H1 (cell line): ENCODE measurements at regions not wholly inside any gene's neighbourhood (a gene's known extent, or its start where the extent isn't known, plus 50 kb on each side); places are given as distances from the start of the nearest gene placed in this dataset.

Experiments used
- CTCF ChIA-PET: fragments of 300-600 bp; sonication (Branson Sonifier 250); formaldehyde crosslinking; loops from one replicate; lab custom pipeline; 2021; ENCODE audit not compliant: partially characterized antibody; lab: Charles Lee
- POLR2A ChIA-PET: fragments of 300-600 bp; sonication (Branson Sonifier 250); formaldehyde crosslinking; loops from one replicate; lab custom pipeline; 2021; ENCODE audit warnings: inconsistent platforms; ENCODE audit not compliant: partially characterized antibody; lab: Charles Lee
- DNase-seq, 2 experiments: peaks; one replicate each; pipeline versions ENCODE4 v3.0.0 to v3.0.0-alpha.2; 2010 to 2022; ENCODE audit warnings: low spot score in 2 of 2, low read depth in 1 of 2, mixed read lengths in 1 of 2
- FAIRE-seq: peaks from 2 replicates; lab custom pipeline; 2011; peaks lifted over from hg19 to GRCh38; lab: Jason Lieb, UNC
- H2AFZ ChIP-seq: 2 replicates; pipeline ENCODE4 v1.8.1; 2012; ENCODE audit warnings: low read length, inconsistent platforms
- H2AK5ac ChIP-seq: 2 replicates; pipeline ENCODE4 v1.6.1; 2013; ENCODE audit warnings: low read depth, low read length
- H2BK120ac ChIP-seq: replicated peaks from 2 replicates; pipeline ENCODE3; 2013; ENCODE audit warnings: low read depth, low read length, inconsistent platforms
- H2BK12ac ChIP-seq: 2 replicates; pipeline ENCODE4 v1.6.1; 2013; ENCODE audit warnings: low read depth, low read length
- H2BK15ac ChIP-seq: 2 replicates; pipeline ENCODE4 v1.6.1; 2013; ENCODE audit warnings: low read length
- H2BK20ac ChIP-seq: 2 replicates; pipeline ENCODE4 v1.6.1; 2013; ENCODE audit warnings: low read length
- H2BK5ac ChIP-seq: 2 replicates; pipeline ENCODE4 v1.6.1; 2013; ENCODE audit warnings: low read depth, low read length
- H3K14ac ChIP-seq: 2 replicates; pipeline ENCODE4 v1.6.1; 2013; ENCODE audit warnings: inconsistent platforms; ENCODE audit not compliant: insufficient read length
- H3K18ac ChIP-seq: 2 replicates; pipeline ENCODE4 v1.6.1; 2013; ENCODE audit warnings: low read length; ENCODE audit errors: extremely low read depth
- H3K23ac ChIP-seq: 2 replicates; pipeline ENCODE4 v1.6.1; 2013; ENCODE audit warnings: inconsistent platforms; ENCODE audit not compliant: insufficient read length
- H3K23me2 ChIP-seq: 2 replicates; pipeline ENCODE4 v1.6.1; 2013; ENCODE audit warnings: low read depth, low read length
- H3K27ac ChIP-seq: 2 replicates; pipeline ENCODE4 v1.6.1; 2011; ENCODE audit warnings: low read depth, low read length, inconsistent platforms
- H3K27me3 ChIP-seq, 4 experiments: replicated peaks in 1 of 4; 1 replicate in 1 of 4; 2 replicates in 3 of 4; pipeline versions ENCODE4 v1.6.1 to v1.8.1; 2011 to 2013; ENCODE audit warnings: low read length in 3 of 4, mild to moderate bottlenecking in 3 of 4, inconsistent platforms in 2 of 4, mixed read lengths in 2 of 4, moderate library complexity in 1 of 4; ENCODE audit not compliant: control insufficient read depth in 3 of 4, insufficient read depth in 3 of 4; ENCODE audit errors: extremely low read depth in 1 of 4
- H3K36me3 ChIP-seq, 4 experiments: 2 replicates each; pipeline versions ENCODE4 v1.6.1 to v1.8.1; 2011 to 2013; ENCODE audit warnings: mild to moderate bottlenecking in 4 of 4, low read length in 3 of 4, moderate library complexity in 2 of 4, control low read depth in 1 of 4, inconsistent platforms in 1 of 4; ENCODE audit not compliant: insufficient read depth in 4 of 4, control insufficient read depth in 2 of 4
- H3K4ac ChIP-seq: replicated peaks from 2 replicates; pipeline ENCODE3; 2013; ENCODE audit warnings: low read length, low read depth, mixed read lengths, inconsistent platforms; ENCODE audit not compliant: insufficient read length
- H3K4me1 ChIP-seq, 4 experiments: replicated peaks in 1 of 4; 1 replicate in 1 of 4; 2 replicates in 3 of 4; pipeline versions ENCODE4 v1.6.1 to v1.8.1; 2011 to 2013; ENCODE audit warnings: low read length in 3 of 4, inconsistent platforms in 2 of 4, mixed read lengths in 1 of 4; ENCODE audit not compliant: insufficient read depth in 4 of 4, control insufficient read depth in 3 of 4
- H3K4me2 ChIP-seq, 2 experiments: 2 replicates each; pipeline versions ENCODE4 v1.6.1 to v1.8.1; 2011 to 2013; ENCODE audit warnings: low read depth in 2 of 2, low read length in 2 of 2, control low read depth in 1 of 2, inconsistent platforms in 1 of 2, mild to moderate bottlenecking in 1 of 2; ENCODE audit not compliant: insufficient read depth in 1 of 2
- H3K4me3 ChIP-seq, 4 experiments: fragments of 200-600, 300-600 bp in 1 of 4; sonication (generic), shearing (Covaris generic), sonication (Bioruptor Twin) in 1 of 4; 2 replicates each; pipeline versions ENCODE4 v1.5.1 to v1.8.1; 2011 to 2016; ENCODE audit warnings: low read length in 4 of 4, low read depth in 3 of 4, control low read depth in 2 of 4, inconsistent platforms in 2 of 4, mild to moderate bottlenecking in 2 of 4, mixed read lengths in 1 of 4, moderate library complexity in 1 of 4; ENCODE audit not compliant: insufficient read depth in 2 of 4; ENCODE audit errors: extremely low read depth in 1 of 4
- H3K56ac ChIP-seq: replicated peaks from 2 replicates; pipeline ENCODE3; 2013; ENCODE audit warnings: low read depth, mild to moderate bottlenecking, mixed read lengths, low read length, inconsistent platforms; ENCODE audit not compliant: insufficient read length
- H3K79me1 ChIP-seq: 2 replicates; pipeline ENCODE4 v1.6.1; 2013; ENCODE audit warnings: low read depth, low read length, control low read depth
- H3K79me2 ChIP-seq, 2 experiments: 2 replicates each; pipeline versions ENCODE4 v1.6.1 to v1.8.1; 2012 to 2013; ENCODE audit warnings: low read length in 2 of 2, mild to moderate bottlenecking in 2 of 2, inconsistent platforms in 1 of 2; ENCODE audit not compliant: insufficient read depth in 2 of 2, control insufficient read depth in 1 of 2
- H3K9ac ChIP-seq, 4 experiments: replicated peaks in 1 of 4; 1 replicate in 1 of 4; 2 replicates in 3 of 4; pipeline versions ENCODE4 v1.6.1 to v1.8.1; 2011 to 2013; ENCODE audit warnings: low read depth in 3 of 4, low read length in 3 of 4, control low read depth in 2 of 4, mild to moderate bottlenecking in 2 of 4, moderate library complexity in 2 of 4, inconsistent platforms in 1 of 4; ENCODE audit errors: extremely low read depth in 1 of 4
- H3K9me3 ChIP-seq, 2 experiments: 2 replicates each; pipeline versions ENCODE4 v1.6.1 to v1.8.1; 2012 to 2013; ENCODE audit warnings: mild to moderate bottlenecking in 2 of 2, moderate library complexity in 2 of 2, control low read depth in 1 of 2, inconsistent platforms in 1 of 2, low read depth in 1 of 2, low read length in 1 of 2, mixed read lengths in 1 of 2; ENCODE audit not compliant: insufficient read depth in 2 of 2
- H4K20me1 ChIP-seq, 2 experiments: replicated peaks in 1 of 2; 2 replicates each; pipeline versions ENCODE3 to v1.8.1; 2011 to 2013; ENCODE audit warnings: inconsistent platforms in 2 of 2, low read length in 2 of 2, mild to moderate bottlenecking in 1 of 2; ENCODE audit not compliant: insufficient read depth in 2 of 2, control insufficient read depth in 1 of 2
- H4K5ac ChIP-seq: 2 replicates; pipeline ENCODE4 v1.6.1; 2013; ENCODE audit warnings: low read length, low read depth, mixed read lengths, inconsistent platforms; ENCODE audit not compliant: insufficient read length
- H4K8ac ChIP-seq: 2 replicates; pipeline ENCODE4 v1.8.0; 2013; ENCODE audit warnings: mild to moderate bottlenecking, moderate library complexity, low read length, inconsistent platforms; ENCODE audit not compliant: insufficient read depth; ENCODE audit errors: extremely low read depth
- H4K91ac ChIP-seq: replicated peaks from 2 replicates; pipeline ENCODE3; 2013; ENCODE audit warnings: low read length, mixed read lengths, inconsistent platforms; ENCODE audit not compliant: insufficient read length
- CEBPB ChIP-seq: IDR thresholded peaks from 2 replicates; pipeline ENCODE4 v1.6.1; 2012; ENCODE audit warnings: low read depth, low read length
- CREB1 ChIP-seq: IDR thresholded peaks from 2 replicates; pipeline ENCODE4 v1.6.1; 2012; ENCODE audit warnings: inconsistent platforms
- FOSL1 ChIP-seq: IDR thresholded peaks from 2 replicates; pipeline ENCODE4 v1.6.1; 2011; ENCODE audit warnings: mild to moderate bottlenecking, low read depth, low read length, moderate library complexity; ENCODE audit not compliant: insufficient read depth
- GABPA ChIP-seq: IDR thresholded peaks from 2 replicates; pipeline ENCODE4 v1.6.1; 2011; ENCODE audit warnings: mild to moderate bottlenecking, low read length, moderate library complexity, borderline replicate concordance; ENCODE audit not compliant: insufficient read depth
- KDM5A ChIP-seq: fragments of 200-600 bp; IDR thresholded peaks from 2 replicates; pipeline ENCODE4 v1.7.1; 2012; ENCODE audit warnings: mild to moderate bottlenecking, low read length, inconsistent platforms, mixed read lengths
- POLR2A ChIP-seq, 2 experiments: IDR thresholded peaks; 1 replicate in 1 of 2; 2 replicates in 1 of 2; pipeline ENCODE4 v1.6.1; 2011; ENCODE audit warnings: low read depth in 2 of 2, low read length in 2 of 2, mild to moderate bottlenecking in 2 of 2; ENCODE audit errors: control extremely low read depth in 1 of 2
- ZNF274 ChIP-seq: IDR thresholded peaks from 2 replicates; pipeline ENCODE4 v1.7.0; 2012; ENCODE audit warnings: low read length, borderline replicate concordance; ENCODE audit errors: extremely low read depth
- WGBS, 2 experiments: shearing (Covaris generic) in 1 of 2; methylation state at CpG; one replicate each; pipeline versions ENCODE4 v1.1.6 to v1.1.7; 2013 to 2015; ENCODE audit warnings: low lambda C conversion rate in 2 of 2, mixed read lengths in 2 of 2, inconsistent platforms in 1 of 2, low coverage in 1 of 2, missing lambda C conversion rate in 1 of 2; ENCODE audit not compliant: insufficient replicate concordance in 2 of 2, insufficient coverage in 1 of 2, insufficient read length in 1 of 2; ENCODE audit errors: extremely low coverage in 1 of 2, missing lambda C conversion rate in 1 of 2; 5-methylcytosine and 5-hydroxymethylcytosine counted together
- TF ChIP-seq, protein P1 (sequence below): IDR thresholded peaks from 2 replicates; pipeline ENCODE4 v1.6.1; 2012; ENCODE audit warnings: inconsistent platforms
- TF ChIP-seq, protein P2 (sequence below): IDR thresholded peaks from 2 replicates; pipeline ENCODE4 v1.6.1; 2011; ENCODE audit warnings: low read length, improper control_type of control experiment

DNA sequence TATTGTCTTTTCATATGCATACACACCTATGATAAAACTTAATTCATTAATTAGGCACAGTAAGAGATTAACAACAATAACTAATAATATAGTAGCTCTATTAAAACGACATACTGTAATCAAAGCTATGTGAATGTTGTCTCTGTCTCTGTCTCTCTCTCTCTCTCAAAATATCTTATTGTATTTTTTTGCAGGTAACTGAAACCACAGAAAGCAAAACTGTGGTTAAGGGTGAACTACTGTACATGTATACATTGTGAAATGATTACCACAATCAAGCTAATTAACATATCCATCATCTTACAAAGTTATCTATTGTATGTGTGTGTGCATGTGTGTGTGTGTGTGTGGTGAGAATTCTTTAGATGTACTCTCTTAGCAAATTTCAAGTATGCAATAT is 242.0 kb upstream of the RSPO3 start:
- Histone ChIP-seq H3K23me2 (no peaks in the 10 kb centered on the region), H3K27ac (no peak overlapping the region), H3K14ac (no peak overlapping the region), H3K79me2 (no peaks in the 10 kb centered on the region), H2BK15ac (no peak overlapping the region), H3K9ac (no peak overlapping the region), H3K9me3 (no peaks in the 10 kb centered on the region), H3K27me3 (no peaks in the 10 kb centered on the region), H2BK12ac (no peak overlapping the region), H4K20me1 (no peaks in the 10 kb centered on the region), H3K18ac (no peak overlapping the region), H3K4me2 (no peak overlapping the region), H3K4me3 (no peak overlapping the region), H2AK5ac (no peak overlapping the region), H3K36me3 (no peaks in the 10 kb centered on the region), H2BK5ac (no peak overlapping the region), H2AFZ (no peak overlapping the region), H2BK20ac (no peak overlapping the region), H3K79me1 (no peaks in the 10 kb centered on the region), H2BK120ac (no peak overlapping the region), H4K5ac (no peak overlapping the region), H3K4ac (no peak overlapping the region), H3K23ac (no peak overlapping the region), H4K8ac (no peak overlapping the region), H3K56ac (no peak overlapping the region), H3K4me1 (no peaks in the 10 kb centered on the region), H4K91ac (no peak overlapping the region)
- DNase-seq, result no peak
- no peak for FAIRE-seq
- POLR2A ChIA-PET, result no interaction called here
- CTCF ChIA-PET, result interaction anchor here (0.7 to 0.9 kb wide), 2 partner anchors 14 to 28 kb away, joined by 3 read pairs; no protein-coding TSS in a partner anchor
- TF ChIP-seq POLR2A (IDR thresholded peaks at IDR 0.05; ENCODE audit: control extremely low read depth in 1 of 2, low read depth in 2 of 2, low read length in 2 of 2), result no peak
- no peak for TF ChIP-seq FOSL1
- TF ChIP-seq, protein P1, sequence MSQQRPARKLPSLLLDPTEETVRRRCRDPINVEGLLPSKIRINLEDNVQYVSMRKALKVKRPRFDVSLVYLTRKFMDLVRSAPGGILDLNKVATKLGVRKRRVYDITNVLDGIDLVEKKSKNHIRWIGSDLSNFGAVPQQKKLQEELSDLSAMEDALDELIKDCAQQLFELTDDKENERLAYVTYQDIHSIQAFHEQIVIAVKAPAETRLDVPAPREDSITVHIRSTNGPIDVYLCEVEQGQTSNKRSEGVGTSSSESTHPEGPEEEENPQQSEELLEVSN, result no peak
- no peak for TF ChIP-seq CEBPB
- no peak for TF ChIP-seq KDM5A
- no peak for TF ChIP-seq GABPA
- TF ChIP-seq CREB1, result no peak
- TF ChIP-seq ZNF274, result no peak
- TF ChIP-seq, protein P2, sequence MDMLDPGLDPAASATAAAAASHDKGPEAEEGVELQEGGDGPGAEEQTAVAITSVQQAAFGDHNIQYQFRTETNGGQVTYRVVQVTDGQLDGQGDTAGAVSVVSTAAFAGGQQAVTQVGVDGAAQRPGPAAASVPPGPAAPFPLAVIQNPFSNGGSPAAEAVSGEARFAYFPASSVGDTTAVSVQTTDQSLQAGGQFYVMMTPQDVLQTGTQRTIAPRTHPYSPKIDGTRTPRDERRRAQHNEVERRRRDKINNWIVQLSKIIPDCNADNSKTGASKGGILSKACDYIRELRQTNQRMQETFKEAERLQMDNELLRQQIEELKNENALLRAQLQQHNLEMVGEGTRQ, result no peak
- WGBS, 2 experiments, result 96% methylated on average over 1 of the region's 1 CpG; no CpG with 5 or more reads in 1 of the 2 experiments
